RCC 7860 (cell line): ENCODE measurements at regions not wholly inside any gene's neighbourhood (a gene's known extent, or its start where the extent isn't known, plus 50 kb on each side); places are given as distances from the start of the nearest gene placed in this dataset.
"Not testable (repeated sequence)": the region's sequence is repeated elsewhere in the genome, so short reads cannot be mapped to it uniquely, and the experiment has no call there.

ENCODE experiments used
- DNase-seq: peaks from one replicate; pipeline ENCODE4 v3.0.0-alpha.2; 2015; ENCODE audit warnings: low spot score
- FAIRE-seq: peaks from 2 replicates; lab custom pipeline; 2012; peaks lifted over from hg19 to GRCh38; lab: Jason Lieb, UNC

DNA sequence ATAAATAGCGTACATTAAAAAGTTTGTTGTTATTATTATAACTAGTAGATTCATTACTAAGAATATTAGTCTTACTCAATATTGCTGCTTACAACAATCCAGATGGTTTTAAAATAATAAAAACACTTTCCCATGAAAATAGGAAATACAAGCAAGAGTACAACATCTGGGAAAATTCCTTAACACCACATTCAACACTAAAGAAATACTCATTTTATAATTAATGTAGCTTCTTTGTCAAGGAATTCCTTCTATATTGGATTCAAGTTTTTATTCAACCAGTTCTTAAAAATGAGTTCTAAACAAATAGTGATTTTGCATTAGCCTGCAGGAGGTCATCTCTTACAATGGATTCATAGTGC lies 650.3 kb upstream of the SLC35B3 start:
- DNase-seq (no peak), FAIRE-seq (no peak)

DNA sequence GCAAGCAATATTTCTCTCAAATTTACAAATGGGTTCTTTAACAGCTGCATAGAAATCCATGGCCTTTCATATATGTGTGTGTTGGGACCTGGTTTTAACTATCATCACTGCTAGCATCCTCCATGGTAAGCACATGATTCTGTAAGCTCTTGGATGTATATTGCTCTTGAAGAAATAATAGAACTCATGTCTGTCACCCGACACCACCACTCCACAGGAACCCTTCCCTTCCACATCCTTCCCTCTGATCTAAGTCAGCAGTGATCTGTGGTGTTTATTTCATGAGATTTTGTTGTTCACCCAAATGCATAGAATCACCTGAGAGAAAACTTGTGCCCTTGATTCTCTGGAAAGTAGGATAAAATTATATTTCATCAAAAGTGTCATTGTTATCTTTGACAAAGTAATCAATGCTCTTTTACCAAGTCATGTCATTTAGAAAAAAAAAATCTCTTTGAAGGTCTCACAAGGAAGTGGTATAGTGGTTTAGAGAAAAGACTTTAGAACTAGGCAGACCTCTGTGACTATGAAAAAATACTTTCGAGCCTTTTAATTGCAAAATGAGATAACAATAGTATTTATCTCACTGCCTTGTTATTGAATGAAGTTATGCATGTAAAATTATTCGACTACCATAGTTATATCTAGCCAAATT lies 649.8 kb upstream of the SLC35B3 start:
- no peak for DNase-seq
- FAIRE-seq: no peak

- DNase-seq (no peak), FAIRE-seq (no peak)
Observed at GRCh38 chr6:9083108-9083507, 647.8 kb upstream of the SLC35B3 start.

- FAIRE-seq (no peak), DNase-seq (no peak)
Observed at GRCh38 chr6:9066726-9067125, 631.4 kb upstream of the SLC35B3 start.

DNA sequence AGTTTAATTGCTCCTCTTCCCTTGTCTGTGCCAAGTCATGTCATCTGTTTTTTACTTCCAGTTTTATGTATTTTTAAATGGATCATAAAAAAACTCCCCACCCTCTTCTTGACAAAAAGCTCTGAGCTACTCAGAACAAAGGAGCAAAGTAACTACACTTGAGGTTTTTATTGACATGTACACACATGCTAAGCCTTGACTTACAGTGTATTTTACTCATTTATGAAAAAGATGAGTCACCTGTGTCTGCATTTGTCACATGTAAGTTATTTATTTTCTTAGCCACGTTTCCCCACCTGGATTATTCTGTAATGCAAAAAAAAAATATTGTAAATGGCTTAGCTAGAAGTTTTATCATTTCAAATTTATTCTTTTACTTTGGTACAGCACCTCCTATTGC lies 628.8 kb upstream of the SLC35B3 start:
- no peak for FAIRE-seq

DNA sequence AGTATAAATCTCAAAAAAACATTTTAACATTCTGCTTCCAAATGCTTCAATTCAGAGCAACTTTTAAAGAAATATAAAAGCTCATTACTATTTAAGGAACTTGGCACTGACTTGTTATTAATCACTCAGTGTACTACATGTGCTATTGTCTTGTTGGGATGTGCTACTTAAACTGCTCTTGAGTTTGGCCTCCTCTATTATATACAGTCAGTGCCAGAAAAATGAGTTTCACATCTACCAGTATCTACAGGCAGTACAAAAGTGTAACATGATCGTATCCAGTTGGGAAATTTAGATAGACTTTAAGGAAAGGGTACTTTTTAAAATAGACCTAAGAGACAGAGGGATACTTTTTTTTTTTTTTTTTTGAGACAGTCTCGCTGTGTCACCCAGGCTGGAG lies 627.3 kb upstream of the SLC35B3 start:
- DNase-seq (no peak), FAIRE-seq (no peak)

More for the DNA sequence above, 628.8 kb upstream of the SLC35B3 start:
- no peak for DNase-seq

DNA sequence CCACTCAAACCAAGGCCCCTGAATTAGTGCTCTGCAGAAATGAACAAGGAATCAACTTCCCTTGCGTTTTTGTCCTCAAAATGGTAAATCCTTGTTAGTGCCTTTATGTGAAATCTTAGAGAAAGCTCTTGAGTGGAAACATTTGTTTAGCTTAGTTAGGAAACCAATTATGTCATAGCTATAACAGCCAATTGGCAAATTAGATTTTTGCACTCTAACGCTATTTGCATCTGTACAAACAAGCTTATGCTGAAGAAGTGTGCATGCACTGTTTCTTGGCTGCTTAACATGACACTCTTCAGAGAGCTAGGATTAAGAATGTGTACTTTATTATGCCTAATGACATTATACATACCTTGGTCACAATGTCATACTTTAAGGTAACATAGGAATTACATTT lies 622.6 kb upstream of the SLC35B3 start:
- FAIRE-seq: no peak

GRCh38 chr6:9056556-9056955 lies 621.2 kb upstream of the SLC35B3 start:
- FAIRE-seq (no peak), DNase-seq (no peak)

More for the DNA sequence above, 622.6 kb upstream of the SLC35B3 start:
- no peak for DNase-seq

GRCh38 chr6:9044426-9044825 lies 609.1 kb upstream of the SLC35B3 start:
- DNase-seq: no peak
- no peak for FAIRE-seq

DNA sequence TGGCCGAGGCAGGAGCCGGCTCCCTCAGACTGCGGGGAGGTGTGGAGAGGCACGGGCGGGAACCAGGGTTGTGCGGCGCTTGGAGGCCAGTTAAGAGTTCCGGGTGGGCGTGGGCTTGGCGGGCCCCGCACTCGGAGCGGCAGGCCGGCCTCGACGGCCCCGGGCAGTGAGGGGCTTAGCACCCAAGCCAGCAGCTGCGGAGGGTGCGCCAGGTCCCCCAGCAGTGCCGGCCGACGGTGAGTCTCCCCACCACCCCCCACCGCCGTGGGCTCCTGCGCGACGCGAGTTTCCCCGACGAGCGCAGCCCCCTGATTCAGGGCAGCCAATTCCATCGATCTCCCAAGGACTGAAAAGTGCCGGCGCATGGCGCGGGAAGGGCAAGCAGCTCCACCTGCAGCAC lies 605.4 kb upstream of the SLC35B3 start:
- FAIRE-seq (no peak), DNase-seq (no peak)

DNA sequence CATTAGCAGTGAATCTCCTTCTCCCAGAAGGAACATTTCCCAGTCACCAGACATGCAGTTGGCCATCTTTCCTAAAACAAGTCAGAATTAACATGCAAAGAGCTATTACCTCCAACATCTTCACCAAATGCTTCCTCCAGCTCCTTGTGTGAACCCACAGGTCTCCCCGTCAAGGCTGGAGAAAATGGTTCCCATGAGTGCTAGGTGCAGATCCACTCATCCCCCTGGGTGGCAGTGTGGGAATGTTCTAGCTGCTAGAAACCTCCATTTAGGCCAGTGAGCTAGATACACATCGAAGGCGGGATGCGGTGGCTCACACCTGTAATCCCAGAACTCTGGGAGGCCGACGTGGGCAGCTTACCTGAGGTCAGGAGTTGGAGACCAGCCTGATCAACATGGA lies 603.9 kb upstream of the SLC35B3 start:
- DNase-seq: no peak
- FAIRE-seq: no peak

DNA sequence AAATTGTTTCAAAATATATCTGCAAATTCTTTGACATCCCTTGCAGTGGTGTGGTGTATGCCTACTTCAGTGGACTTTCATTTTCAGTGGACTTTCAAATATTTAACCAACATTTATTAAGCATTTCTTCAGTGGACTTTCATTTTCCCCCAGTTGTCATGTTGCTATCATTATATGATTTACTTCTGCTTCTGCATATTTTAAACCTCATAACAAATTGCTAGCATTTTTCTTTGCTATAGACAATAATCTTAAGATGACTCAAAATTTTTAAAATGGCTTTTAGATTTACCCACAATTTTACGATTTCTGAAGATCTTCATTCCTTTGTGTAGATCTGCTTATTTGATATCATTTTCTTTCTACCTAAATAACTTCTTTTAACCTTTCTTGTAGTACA lies 592.7 kb upstream of the SLC35B3 start:
- FAIRE-seq (no peak), DNase-seq (no peak)

DNA sequence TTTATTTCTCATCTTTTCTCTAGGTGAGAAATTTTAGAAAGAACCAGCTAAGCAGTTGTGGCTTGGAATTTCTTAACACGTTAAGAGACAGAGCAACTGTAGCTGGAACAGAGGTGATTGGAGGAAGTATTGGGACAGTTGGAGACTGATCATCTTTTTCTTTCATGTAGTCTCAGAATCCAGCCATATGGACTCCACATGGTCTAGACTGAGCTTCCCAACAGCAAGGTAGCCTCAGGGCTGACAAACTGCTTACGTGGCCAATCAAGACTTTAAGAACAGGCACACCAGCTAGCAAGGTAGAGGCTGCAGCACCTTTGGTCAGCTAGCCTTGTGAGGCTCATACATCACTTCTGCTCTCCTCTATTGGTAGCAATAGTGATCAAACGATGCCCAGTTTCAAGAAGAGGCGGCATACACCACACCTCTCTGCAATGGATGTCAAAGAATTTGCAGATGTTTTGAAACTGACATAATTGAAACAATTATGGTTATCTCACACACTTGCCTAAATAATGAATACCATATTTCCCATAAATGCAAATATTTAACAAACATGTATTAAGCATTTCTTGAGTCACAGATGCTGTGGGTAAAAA lies 590.5 kb upstream of the SLC35B3 start:
- FAIRE-seq (no peak), DNase-seq (no peak)

GRCh38 chr6:9025228-9025627 lies 589.9 kb upstream of the SLC35B3 start:
- FAIRE-seq (no peak), DNase-seq (no peak)

GRCh38 chr6:9024246-9024645 lies 588.9 kb upstream of the SLC35B3 start:
- DNase-seq, FAIRE-seq: not testable (repeated sequence)

DNA sequence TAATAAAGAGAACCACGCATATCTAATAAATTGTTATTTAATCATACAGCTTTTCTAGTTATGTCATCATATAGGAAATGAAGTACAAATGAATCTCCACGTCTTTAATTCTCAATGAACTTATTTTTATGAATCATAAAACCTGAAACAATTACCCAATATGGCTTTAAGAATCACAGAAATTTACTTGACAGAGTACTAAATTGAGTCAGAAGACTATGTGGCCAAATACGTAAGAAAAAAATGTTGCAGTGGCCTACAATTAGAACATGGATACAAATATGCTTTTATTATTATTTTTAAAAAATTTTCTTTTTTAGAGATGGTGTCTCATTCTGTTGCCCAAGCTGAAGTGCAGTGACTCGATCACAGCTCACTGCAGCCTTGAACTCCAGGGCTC lies 584.7 kb upstream of the SLC35B3 start:
- DNase-seq (no peak), FAIRE-seq (no peak)

GRCh38 chr6:9009931-9010330 lies 574.6 kb upstream of the SLC35B3 start:
- FAIRE-seq: no peak
- DNase-seq: no peak

GRCh38 chr6:9007027-9007426 lies 571.7 kb upstream of the SLC35B3 start:
- DNase-seq (no peak), FAIRE-seq (no peak)

DNA sequence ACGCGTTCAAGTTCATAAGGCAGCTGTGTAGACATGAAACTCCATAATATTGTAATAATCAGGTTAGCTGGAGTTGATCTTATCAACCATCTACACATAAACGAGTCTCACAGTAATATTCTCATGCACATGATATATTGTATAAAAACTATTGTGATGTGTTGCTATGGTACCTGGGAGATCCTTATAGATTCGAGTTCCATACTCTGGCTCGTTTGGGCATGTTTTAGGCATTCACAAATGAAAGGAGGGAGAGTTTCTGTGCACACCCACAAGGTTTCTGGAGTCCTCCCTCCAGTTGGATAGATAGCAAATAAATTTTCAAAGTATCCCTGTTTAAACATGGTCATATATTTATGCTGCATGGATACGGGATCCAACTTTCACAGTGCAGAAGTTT lies 567.5 kb upstream of the SLC35B3 start:
- DNase-seq (no peak), FAIRE-seq (no peak)

- DNase-seq (no peak), FAIRE-seq (no peak)
Observed at GRCh38 chr6:8995156-8995555, 559.8 kb upstream of the SLC35B3 start.

- no peak for DNase-seq
- FAIRE-seq: no peak
Observed at GRCh38 chr6:8993111-8993510, 557.8 kb upstream of the SLC35B3 start.

DNA sequence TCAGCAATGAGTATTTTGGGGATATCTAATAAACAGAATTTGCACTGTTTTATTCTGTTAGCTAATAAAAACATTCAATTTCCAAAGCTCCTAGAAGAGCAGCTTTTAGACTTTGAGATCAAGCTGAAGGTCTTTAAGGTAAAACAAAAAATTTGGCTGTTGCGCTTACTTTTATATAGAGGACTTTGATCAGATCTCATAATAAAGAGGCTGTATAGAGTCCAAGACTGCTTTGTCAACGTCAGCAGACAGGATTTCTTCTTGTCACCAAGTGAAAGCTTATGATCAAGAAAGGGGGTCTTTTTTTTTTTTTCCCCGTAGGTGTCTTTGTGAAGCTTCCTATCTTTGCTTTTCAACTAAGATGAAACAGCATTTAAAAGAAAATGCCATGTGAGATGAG lies 556.5 kb upstream of the SLC35B3 start:
- no peak for FAIRE-seq
- DNase-seq: no peak

DNA sequence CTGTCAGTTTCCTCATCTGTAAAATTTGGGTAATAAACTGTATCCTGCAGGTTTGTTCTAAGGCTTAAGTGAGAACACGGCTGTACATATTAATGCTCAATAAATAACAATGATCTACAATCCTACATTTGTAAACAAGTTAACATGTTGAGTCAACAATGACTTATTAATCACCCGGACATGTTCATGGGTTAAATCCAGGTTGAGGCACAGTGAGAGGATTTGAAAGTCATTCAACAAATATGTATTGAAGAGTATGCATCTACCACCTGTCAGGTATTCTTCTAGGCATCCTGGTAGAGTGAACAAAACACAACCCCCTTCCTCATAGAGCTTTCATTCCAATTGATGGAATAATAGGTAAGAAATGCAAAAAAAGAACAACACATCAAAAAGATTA lies 554.7 kb upstream of the SLC35B3 start:
- FAIRE-seq: no peak

More for the DNA sequence above, 554.7 kb upstream of the SLC35B3 start:
- no peak for DNase-seq
